Panc1 (cell line): ENCODE measurements at regions not wholly inside any gene's neighbourhood (a gene's known extent, or its start where the extent isn't known, plus 50 kb on each side); places are given as distances from the start of the nearest gene placed in this dataset.

Source experiments
- ATAC-seq: fragments of 200-7000 bp; cut with Tn5 transposase; 2 replicates; pipeline ENCODE4 v1.9.1; 2020; ENCODE audit warnings: mild to moderate bottlenecking, moderate library complexity
- BruUV-seq: library from RNA; stranded (reverse); fragments of 400-500 nt; replicated peaks from 2 replicates; lab custom pipeline; 2021; lab: Mats Ljungman, UMichigan
- CTCF ChIA-PET: fragments of 300-600 bp; sonication (Branson Sonifier 250); formaldehyde crosslinking; loops from one replicate; lab custom pipeline; 2022; ENCODE audit warnings: antibody characterized with exemption; lab: Charles Lee
- POLR2A ChIA-PET: fragments of 300-600 bp; sonication (Branson Sonifier 250); formaldehyde crosslinking; loops from one replicate; lab custom pipeline; 2022; ENCODE audit warnings: antibody characterized with exemption; lab: Charles Lee
- DNase-seq: peaks from one replicate; pipeline ENCODE4 v3.0.0-alpha.2; 2010; ENCODE audit warnings: low read depth, low spot score
- H3K27ac ChIP-seq: 2 replicates; pipeline ENCODE4 v1.5.1; 2011; ENCODE audit warnings: mild to moderate bottlenecking, low read length, inconsistent platforms
- H3K27me3 ChIP-seq: fragments of 200-500 bp; sonication (Bioruptor generic); 2 replicates; pipeline ENCODE4 v1.6.0; 2014; ENCODE audit warnings: low read length, inconsistent platforms; ENCODE audit not compliant: control insufficient read depth, insufficient read depth
- H3K36me3 ChIP-seq: fragments of 200-500 bp; sonication (Bioruptor generic); 2 replicates; pipeline ENCODE4 v1.5.1; 2014; ENCODE audit warnings: inconsistent platforms, mild to moderate bottlenecking, low read length, moderate library complexity; ENCODE audit not compliant: control insufficient read depth, insufficient read depth
- H3K4me1 ChIP-seq: 2 replicates; pipeline ENCODE4 v1.5.1; 2011; ENCODE audit warnings: inconsistent platforms, mild to moderate bottlenecking, low read length, moderate library complexity; ENCODE audit not compliant: control insufficient read depth, insufficient read depth
- H3K4me3 ChIP-seq, 2 experiments: 2 replicates each; pipeline ENCODE4 v1.5.1; 2011 to 2012; ENCODE audit warnings: low read depth in 2 of 2, low read length in 2 of 2, mild to moderate bottlenecking in 2 of 2, inconsistent platforms in 1 of 2, moderate library complexity in 1 of 2
- H3K9me3 ChIP-seq: fragments of 200-500 bp; sonication (Bioruptor generic); 2 replicates; pipeline ENCODE4 v1.5.1; 2014; ENCODE audit warnings: low read depth, mild to moderate bottlenecking, inconsistent platforms, low read length, moderate library complexity; ENCODE audit not compliant: control insufficient read depth, insufficient read depth
- POLR2AphosphoS5 ChIP-seq: IDR thresholded peaks from 2 replicates; pipeline ENCODE4 v1.6.1; 2012; ENCODE audit warnings: mild to moderate bottlenecking, low read depth, low read length, moderate library complexity
- SIN3A ChIP-seq: IDR thresholded peaks from 2 replicates; pipeline ENCODE4 v1.6.1; 2012; ENCODE audit warnings: low read depth, mild to moderate bottlenecking, low read length, moderate library complexity, borderline replicate concordance; ENCODE audit not compliant: insufficient read depth
- TCF7L2 ChIP-seq: IDR thresholded peaks from 2 replicates; pipeline ENCODE4 v1.6.1; 2011; ENCODE audit warnings: mild to moderate bottlenecking, low read depth, low read length, inconsistent platforms
- in situ Hi-C: cut with HindIII; loops from 2 replicates; pipeline ENCODE4 v1.10.0; 2016; ENCODE audit warnings: low sequenced_read_pairs, low pct_unique_long_range_greater_than_20kb
- intact Hi-C: fragments of 100-400 bp; cut with micrococcal nuclease; formaldehyde crosslinking; loops from one replicate; pipeline ENCODE4 v1.10.0; 2022; ENCODE audit not compliant: unreplicated experiment
- TF ChIP-seq, protein P1 (sequence below), 2 experiments: IDR thresholded peaks; 2 replicates each; pipeline ENCODE4 v1.6.1; 2011 to 2012; ENCODE audit warnings: low read depth in 2 of 2, control low read depth in 1 of 2, low read length in 1 of 2, mild to moderate bottlenecking in 1 of 2, moderate library complexity in 1 of 2; ENCODE audit not compliant: insufficient read depth in 1 of 2
- TF ChIP-seq, protein P2 (sequence below): fragments of 450-650 bp; IDR thresholded peaks from 2 replicates; pipeline ENCODE4 v1.5.1; 2017; ENCODE audit warnings: mild to moderate bottlenecking

DNA sequence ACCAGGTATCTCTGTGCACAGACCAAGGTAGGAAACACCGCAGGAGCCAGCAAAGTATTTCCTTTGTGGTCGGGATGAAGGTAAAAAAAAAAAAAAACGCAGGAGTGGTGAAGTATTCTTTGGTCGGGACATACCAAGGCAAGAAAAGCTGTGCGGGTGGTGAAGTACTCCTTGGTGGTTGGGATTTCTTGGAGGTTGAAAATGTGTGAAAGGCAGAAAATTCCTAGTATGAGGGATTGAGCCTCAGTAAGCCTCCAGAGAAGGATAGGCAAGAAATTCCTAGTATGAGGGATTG is 802.6 kb downstream of the PLA2G4A start:
- Histone ChIP-seq H3K27me3 (no peaks in the 10 kb centered on the region), H3K4me1 (no peaks in the 10 kb centered on the region), H3K9me3 (0 out of 2 replicates have a peak, but pooled peaks cover 4% of the 10 kb centered on the region), H3K4me3 (no peak overlapping the region), H3K27ac (no peak overlapping the region), H3K36me3 (no peaks in the 10 kb centered on the region)
- CTCF ChIA-PET: no interaction called here
- no TSS peak for BruUV-seq
- TF ChIP-seq SIN3A (no peak), TCF7L2 (no peak), POLR2AphosphoS5 (no peak)
- TF ChIP-seq, protein P1, sequence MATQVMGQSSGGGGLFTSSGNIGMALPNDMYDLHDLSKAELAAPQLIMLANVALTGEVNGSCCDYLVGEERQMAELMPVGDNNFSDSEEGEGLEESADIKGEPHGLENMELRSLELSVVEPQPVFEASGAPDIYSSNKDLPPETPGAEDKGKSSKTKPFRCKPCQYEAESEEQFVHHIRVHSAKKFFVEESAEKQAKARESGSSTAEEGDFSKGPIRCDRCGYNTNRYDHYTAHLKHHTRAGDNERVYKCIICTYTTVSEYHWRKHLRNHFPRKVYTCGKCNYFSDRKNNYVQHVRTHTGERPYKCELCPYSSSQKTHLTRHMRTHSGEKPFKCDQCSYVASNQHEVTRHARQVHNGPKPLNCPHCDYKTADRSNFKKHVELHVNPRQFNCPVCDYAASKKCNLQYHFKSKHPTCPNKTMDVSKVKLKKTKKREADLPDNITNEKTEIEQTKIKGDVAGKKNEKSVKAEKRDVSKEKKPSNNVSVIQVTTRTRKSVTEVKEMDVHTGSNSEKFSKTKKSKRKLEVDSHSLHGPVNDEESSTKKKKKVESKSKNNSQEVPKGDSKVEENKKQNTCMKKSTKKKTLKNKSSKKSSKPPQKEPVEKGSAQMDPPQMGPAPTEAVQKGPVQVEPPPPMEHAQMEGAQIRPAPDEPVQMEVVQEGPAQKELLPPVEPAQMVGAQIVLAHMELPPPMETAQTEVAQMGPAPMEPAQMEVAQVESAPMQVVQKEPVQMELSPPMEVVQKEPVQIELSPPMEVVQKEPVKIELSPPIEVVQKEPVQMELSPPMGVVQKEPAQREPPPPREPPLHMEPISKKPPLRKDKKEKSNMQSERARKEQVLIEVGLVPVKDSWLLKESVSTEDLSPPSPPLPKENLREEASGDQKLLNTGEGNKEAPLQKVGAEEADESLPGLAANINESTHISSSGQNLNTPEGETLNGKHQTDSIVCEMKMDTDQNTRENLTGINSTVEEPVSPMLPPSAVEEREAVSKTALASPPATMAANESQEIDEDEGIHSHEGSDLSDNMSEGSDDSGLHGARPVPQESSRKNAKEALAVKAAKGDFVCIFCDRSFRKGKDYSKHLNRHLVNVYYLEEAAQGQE (IDR thresholded peaks at IDR 0.05; ENCODE audit: insufficient read depth in 1 of 2, low read depth in 2 of 2, low read length in 1 of 2): no peak
- TF ChIP-seq, protein P2, sequence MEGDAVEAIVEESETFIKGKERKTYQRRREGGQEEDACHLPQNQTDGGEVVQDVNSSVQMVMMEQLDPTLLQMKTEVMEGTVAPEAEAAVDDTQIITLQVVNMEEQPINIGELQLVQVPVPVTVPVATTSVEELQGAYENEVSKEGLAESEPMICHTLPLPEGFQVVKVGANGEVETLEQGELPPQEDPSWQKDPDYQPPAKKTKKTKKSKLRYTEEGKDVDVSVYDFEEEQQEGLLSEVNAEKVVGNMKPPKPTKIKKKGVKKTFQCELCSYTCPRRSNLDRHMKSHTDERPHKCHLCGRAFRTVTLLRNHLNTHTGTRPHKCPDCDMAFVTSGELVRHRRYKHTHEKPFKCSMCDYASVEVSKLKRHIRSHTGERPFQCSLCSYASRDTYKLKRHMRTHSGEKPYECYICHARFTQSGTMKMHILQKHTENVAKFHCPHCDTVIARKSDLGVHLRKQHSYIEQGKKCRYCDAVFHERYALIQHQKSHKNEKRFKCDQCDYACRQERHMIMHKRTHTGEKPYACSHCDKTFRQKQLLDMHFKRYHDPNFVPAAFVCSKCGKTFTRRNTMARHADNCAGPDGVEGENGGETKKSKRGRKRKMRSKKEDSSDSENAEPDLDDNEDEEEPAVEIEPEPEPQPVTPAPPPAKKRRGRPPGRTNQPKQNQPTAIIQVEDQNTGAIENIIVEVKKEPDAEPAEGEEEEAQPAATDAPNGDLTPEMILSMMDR: no peak
- in situ Hi-C loops (no loop called here), intact Hi-C loops (no loop called here)
- DNase-seq (no peak), ATAC-seq (no peak)
- POLR2A ChIA-PET: no interaction called here

DNA sequence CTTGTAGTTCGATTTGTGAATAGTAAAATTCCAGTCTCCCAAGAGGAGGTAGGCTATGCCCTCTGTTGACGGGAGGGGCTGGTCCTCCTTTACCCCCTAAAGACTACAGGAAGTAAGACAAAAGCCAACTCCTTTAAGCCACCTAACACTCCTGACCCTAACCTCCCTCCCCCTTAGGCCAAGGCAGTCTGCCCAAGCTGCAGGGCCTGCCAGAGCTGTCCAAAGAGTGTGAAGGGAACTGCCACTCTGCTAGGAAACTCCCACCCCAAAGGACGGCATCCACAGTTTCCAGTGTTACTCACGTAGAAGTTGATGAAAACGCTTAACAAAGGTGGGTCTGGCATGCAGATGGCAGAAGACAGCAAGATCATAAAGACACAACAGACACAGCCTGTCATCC is 803.2 kb downstream of the PLA2G4A start:
- Histone ChIP-seq H3K27ac (no peak overlapping the region), H3K4me3 (no peak overlapping the region), H3K9me3 (0 out of 2 replicates have a peak, but pooled peaks cover 4% of the 10 kb centered on the region), H3K4me1 (no peaks in the 10 kb centered on the region), H3K36me3 (no peaks in the 10 kb centered on the region), H3K27me3 (no peaks in the 10 kb centered on the region)
- intact Hi-C loops (no loop called here), in situ Hi-C loops (no loop called here)
- POLR2A ChIA-PET: no interaction called here
- DNase-seq: no peak
- no peak for TF ChIP-seq SIN3A
- TF ChIP-seq, protein P1 (IDR thresholded peaks at IDR 0.05; ENCODE audit: insufficient read depth in 1 of 2, low read depth in 2 of 2, low read length in 1 of 2): no peak
- TF ChIP-seq TCF7L2: no peak
- TF ChIP-seq POLR2AphosphoS5: no peak
- TF ChIP-seq, protein P2: no peak
- BruUV-seq: no TSS peak
- ATAC-seq: no peak
- CTCF ChIA-PET: no interaction called here
